ENCODE measurements at regions not wholly inside any gene's neighbourhood (a gene's known extent, or its start where the extent isn't known, plus 50 kb on each side); places are given as distances from the start of the nearest gene placed in this dataset.
A peak's percentile ranks its signal among the peaks of the same experiment; 100 is the strongest.

GRCh38 chr21:34022627-34023335, 50.6 kb upstream of the MRPS6 start:
- DNase-seq (no peak), ATAC-seq (no peak)
- H3K9me3 ChIP-seq (ENCODE audit: control insufficient read depth, low read length): no peaks in the 10 kb centered on the region
- no peak overlapping the region for H3K27ac ChIP-seq (ENCODE audit: low read length)
- no peak overlapping the region for H3K4me3 ChIP-seq (ENCODE audit: low read length)
- intact Hi-C loops (cut with DNase I): no loop called here
- no peaks in the 10 kb centered on the region for H3K27me3 ChIP-seq (ENCODE audit: control insufficient read depth, insufficient read depth)
- WGBS: 41% methylated on average over 3 of the region's 3 CpGs
- H3K4me1 ChIP-seq (ENCODE audit: control insufficient read depth, insufficient read depth, low read length): peaks cover 4% of the 10 kb centered on the region

GRCh38 chr21:34021726-34022125, 51.7 kb upstream of the MRPS6 start:
- H3K27ac ChIP-seq (ENCODE audit: low read length): no peak overlapping the region
- DNase-seq (no peak), ATAC-seq (no peak)
- intact Hi-C loops (cut with DNase I): no loop called here
- 91% methylated on average over 2 of the region's 2 CpGs for WGBS
- peaks cover 4% of the 10 kb centered on the region for H3K4me1 ChIP-seq (ENCODE audit: control insufficient read depth, insufficient read depth, low read length)
- H3K9me3 ChIP-seq (ENCODE audit: control insufficient read depth, low read length): no peaks in the 10 kb centered on the region
- no peak overlapping the region for H3K4me3 ChIP-seq (ENCODE audit: low read length)
- H3K27me3 ChIP-seq (ENCODE audit: control insufficient read depth, insufficient read depth): no peaks in the 10 kb centered on the region

- DNase-seq (no peak), ATAC-seq (no peak)
- WGBS: 85% methylated on average over 4 of the region's 4 CpGs
- H3K9me3 ChIP-seq (ENCODE audit: control insufficient read depth, low read length): no peaks in the 10 kb centered on the region
- no peak overlapping the region for H3K27ac ChIP-seq (ENCODE audit: low read length)
- intact Hi-C loops (cut with DNase I): no loop called here
- peaks cover 4% of the 10 kb centered on the region for H3K4me1 ChIP-seq (ENCODE audit: control insufficient read depth, insufficient read depth, low read length)
- no peaks in the 10 kb centered on the region for H3K27me3 ChIP-seq (ENCODE audit: control insufficient read depth, insufficient read depth)
- no peak overlapping the region for H3K4me3 ChIP-seq (ENCODE audit: low read length)
Observed at GRCh38 chr21:34020983-34021553, 52.3 kb upstream of the MRPS6 start.

GRCh38 chr21:34020005-34020847, 53.2 kb upstream of the MRPS6 start:
- Histone ChIP-seq H3K4me1 (ENCODE audit: control insufficient read depth, insufficient read depth, low read length) (peaks cover 4% of the 10 kb centered on the region), H3K9me3 (ENCODE audit: control insufficient read depth, low read length) (no peaks in the 10 kb centered on the region), H3K4me3 (ENCODE audit: low read length) (no peak overlapping the region), H3K27ac (ENCODE audit: low read length) (no peak overlapping the region), H3K27me3 (ENCODE audit: control insufficient read depth, insufficient read depth) (no peaks in the 10 kb centered on the region)
- peak in 1 of 2 donors; percentile 31 for ATAC-seq
- WGBS: 47% methylated on average over 6 of the region's 6 CpGs
- DNase-seq: no peak
- intact Hi-C loops (cut with DNase I): no loop called here

GRCh38 chr21:34019402-34019801, 54.0 kb upstream of the MRPS6 start:
- no peak overlapping the region for H3K4me3 ChIP-seq (ENCODE audit: low read length)
- WGBS: 51% methylated on average over 1 of the region's 1 CpG
- no peaks in the 10 kb centered on the region for H3K9me3 ChIP-seq (ENCODE audit: control insufficient read depth, low read length)
- H3K4me1 ChIP-seq (ENCODE audit: control insufficient read depth, insufficient read depth, low read length): peaks cover 4% of the 10 kb centered on the region
- H3K27ac ChIP-seq (ENCODE audit: low read length): no peak overlapping the region
- DNase-seq: no peak
- intact Hi-C loops (cut with DNase I): no loop called here
- H3K27me3 ChIP-seq (ENCODE audit: control insufficient read depth, insufficient read depth): no peaks in the 10 kb centered on the region
- no peak for ATAC-seq

- H3K4me1 ChIP-seq (ENCODE audit: control insufficient read depth, insufficient read depth, low read length): peaks cover 4% of the 10 kb centered on the region
- no peak overlapping the region for H3K27ac ChIP-seq (ENCODE audit: low read length)
- intact Hi-C loops (cut with DNase I): no loop called here
- ATAC-seq (no peak), DNase-seq (no peak)
- no peaks in the 10 kb centered on the region for H3K27me3 ChIP-seq (ENCODE audit: control insufficient read depth, insufficient read depth)
- no peaks in the 10 kb centered on the region for H3K9me3 ChIP-seq (ENCODE audit: control insufficient read depth, low read length)
- 89% methylated on average over 1 of the region's 1 CpG for WGBS
- H3K4me3 ChIP-seq (ENCODE audit: low read length): no peak overlapping the region
Observed at GRCh38 chr21:34018910-34019309, 54.5 kb upstream of the MRPS6 start.

- DNase-seq (no peak), ATAC-seq (no peak)
- no peak overlapping the region for H3K27ac ChIP-seq (ENCODE audit: low read length)
- WGBS: 91% methylated on average over 1 of the region's 1 CpG
- H3K27me3 ChIP-seq (ENCODE audit: control insufficient read depth, insufficient read depth): no peaks in the 10 kb centered on the region
- no peaks in the 10 kb centered on the region for H3K9me3 ChIP-seq (ENCODE audit: control insufficient read depth, low read length)
- H3K4me3 ChIP-seq (ENCODE audit: low read length): no peak overlapping the region
- H3K4me1 ChIP-seq (ENCODE audit: control insufficient read depth, insufficient read depth, low read length): peaks cover 4% of the 10 kb centered on the region
- intact Hi-C loops (cut with DNase I): no loop called here
Observed at GRCh38 chr21:34018185-34018584, 55.2 kb upstream of the MRPS6 start.

GRCh38 chr21:34017039-34017961, 56.1 kb upstream of the MRPS6 start:
- H3K27me3 ChIP-seq (ENCODE audit: control insufficient read depth, insufficient read depth): no peaks in the 10 kb centered on the region
- 82% methylated on average over 5 of the region's 5 CpGs for WGBS
- no peak overlapping the region for H3K27ac ChIP-seq (ENCODE audit: low read length)
- H3K4me3 ChIP-seq (ENCODE audit: low read length): no peak overlapping the region
- intact Hi-C loops (cut with DNase I): no loop called here
- no peak for DNase-seq
- H3K9me3 ChIP-seq (ENCODE audit: control insufficient read depth, low read length): no peaks in the 10 kb centered on the region
- H3K4me1 ChIP-seq (ENCODE audit: control insufficient read depth, insufficient read depth, low read length): peaks cover 4% of the 10 kb centered on the region
- no peak for ATAC-seq

GRCh38 chr21:34012640-34013039, 60.7 kb upstream of the MRPS6 start:
- peak in 1 of 2 donors; percentile 51 for ATAC-seq

GRCh38 chr21:34011660-34012059, 61.7 kb upstream of the MRPS6 start:
- intact Hi-C loops (cut with DNase I): no loop called here
- Histone ChIP-seq H3K27ac (ENCODE audit: low read length) (no peak overlapping the region), H3K4me3 (ENCODE audit: low read length) (no peak overlapping the region), H3K27me3 (ENCODE audit: control insufficient read depth, insufficient read depth) (no peaks in the 10 kb centered on the region), H3K4me1 (ENCODE audit: control insufficient read depth, insufficient read depth, low read length) (no peaks in the 10 kb centered on the region), H3K9me3 (ENCODE audit: control insufficient read depth, low read length) (no peaks in the 10 kb centered on the region)
- 95% methylated on average over 1 of the region's 1 CpG for WGBS
- DNase-seq: no peak
- no peak for ATAC-seq

More at GRCh38 chr21:34012640-34013039, 60.7 kb upstream of the MRPS6 start:
- no peak for DNase-seq
- intact Hi-C loops (cut with DNase I): no loop called here
- H3K4me1 ChIP-seq (ENCODE audit: control insufficient read depth, insufficient read depth, low read length): no peaks in the 10 kb centered on the region
- no peaks in the 10 kb centered on the region for H3K9me3 ChIP-seq (ENCODE audit: control insufficient read depth, low read length)
- peak overlapping the region; percentile 44 for H3K27ac ChIP-seq (ENCODE audit: low read length)
- WGBS: 61% methylated on average over 3 of the region's 3 CpGs
- H3K4me3 ChIP-seq (ENCODE audit: low read length): no peak overlapping the region
- no peaks in the 10 kb centered on the region for H3K27me3 ChIP-seq (ENCODE audit: control insufficient read depth, insufficient read depth)
